ENCODE measurements at regions not wholly inside any gene's neighbourhood (a gene's known extent, or its start where the extent isn't known, plus 50 kb on each side); places are given as distances from the start of the nearest gene placed in this dataset.
"Not testable (repeated sequence)": the region's sequence is repeated elsewhere in the genome, so short reads cannot be mapped to it uniquely, and the experiment has no call there.

GRCh38 chr9:41018948-41019347 lies 109.5 kb downstream of the FOXD4L6 start:
- DNase-seq (ENCODE audit: low read depth) = not testable (repeated sequence)

DNA sequence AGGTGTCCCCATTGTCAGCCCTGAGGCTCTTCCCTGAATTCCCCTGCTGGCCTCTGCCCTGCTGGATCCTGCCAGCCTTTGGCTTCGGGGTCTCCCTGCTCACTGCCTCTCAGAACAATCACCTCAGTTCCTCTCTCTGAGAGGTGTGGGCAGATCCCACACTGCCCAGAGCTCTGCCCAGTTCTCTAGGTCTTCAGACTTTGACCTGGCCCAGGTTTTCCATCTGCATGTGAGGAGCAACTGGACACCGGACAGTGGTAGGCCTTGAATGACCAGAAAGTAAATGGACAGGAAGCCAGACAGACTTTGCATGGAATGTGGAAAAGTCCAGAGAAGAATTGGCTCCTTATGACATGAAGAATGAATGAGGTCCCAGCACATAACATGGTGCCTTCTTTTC lies 111.8 kb downstream of the FOXD4L6 start:
- DNase-seq (ENCODE audit: low read depth) = not testable (repeated sequence)

DNA sequence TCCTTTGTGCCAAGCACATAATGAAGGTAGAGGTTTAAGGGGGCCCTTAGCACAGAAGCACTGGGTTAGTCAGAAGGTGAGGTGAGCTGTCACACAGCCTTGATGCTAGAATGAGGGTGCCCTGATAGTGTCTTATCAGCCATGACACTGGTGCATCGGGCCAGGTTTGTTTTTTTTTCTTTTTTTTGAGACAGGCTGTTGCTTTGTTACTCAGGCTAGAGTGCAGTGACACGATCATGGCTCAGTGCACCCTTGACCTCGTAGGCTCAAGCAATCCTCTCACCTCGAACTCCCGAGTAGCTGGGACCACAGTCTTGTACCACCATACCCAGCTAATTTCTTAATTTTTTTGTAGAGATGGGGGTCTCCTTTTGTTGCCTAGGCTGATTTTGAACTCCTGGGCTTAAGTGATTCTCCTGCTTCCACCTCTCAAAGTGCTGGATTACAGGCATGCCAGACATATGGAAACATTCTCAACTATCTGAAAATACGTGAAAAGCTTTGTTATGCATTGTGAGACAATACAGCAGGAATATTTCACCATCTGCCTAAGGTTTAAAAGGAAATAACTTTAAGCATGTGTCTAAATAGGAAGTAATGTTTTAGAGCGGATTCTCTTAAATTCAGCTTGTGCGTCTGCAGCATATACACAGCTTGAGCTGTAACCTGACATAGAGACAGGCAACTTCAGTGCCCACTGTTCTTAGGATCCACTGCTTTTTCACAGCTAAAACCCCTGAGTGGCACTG lies 128.4 kb downstream of the FOXD4L6 start:
- DNase-seq (ENCODE audit: low read depth) = not testable (repeated sequence)

GRCh38 chr9:40995490-40995889 lies 133.0 kb downstream of the FOXD4L6 start:
- not testable (repeated sequence) for DNase-seq (ENCODE audit: low read depth)

GRCh38 chr9:40993842-40994241 lies 134.6 kb downstream of the FOXD4L6 start:
- not testable (repeated sequence) for DNase-seq (ENCODE audit: low read depth)

GRCh38 chr9:40993375-40993774 lies 135.1 kb downstream of the FOXD4L6 start:
- not testable (repeated sequence) for DNase-seq (ENCODE audit: low read depth)

GRCh38 chr9:40992472-40992821 lies 136.0 kb downstream of the FOXD4L6 start:
- not testable (repeated sequence) for DNase-seq (ENCODE audit: low read depth)

DNA sequence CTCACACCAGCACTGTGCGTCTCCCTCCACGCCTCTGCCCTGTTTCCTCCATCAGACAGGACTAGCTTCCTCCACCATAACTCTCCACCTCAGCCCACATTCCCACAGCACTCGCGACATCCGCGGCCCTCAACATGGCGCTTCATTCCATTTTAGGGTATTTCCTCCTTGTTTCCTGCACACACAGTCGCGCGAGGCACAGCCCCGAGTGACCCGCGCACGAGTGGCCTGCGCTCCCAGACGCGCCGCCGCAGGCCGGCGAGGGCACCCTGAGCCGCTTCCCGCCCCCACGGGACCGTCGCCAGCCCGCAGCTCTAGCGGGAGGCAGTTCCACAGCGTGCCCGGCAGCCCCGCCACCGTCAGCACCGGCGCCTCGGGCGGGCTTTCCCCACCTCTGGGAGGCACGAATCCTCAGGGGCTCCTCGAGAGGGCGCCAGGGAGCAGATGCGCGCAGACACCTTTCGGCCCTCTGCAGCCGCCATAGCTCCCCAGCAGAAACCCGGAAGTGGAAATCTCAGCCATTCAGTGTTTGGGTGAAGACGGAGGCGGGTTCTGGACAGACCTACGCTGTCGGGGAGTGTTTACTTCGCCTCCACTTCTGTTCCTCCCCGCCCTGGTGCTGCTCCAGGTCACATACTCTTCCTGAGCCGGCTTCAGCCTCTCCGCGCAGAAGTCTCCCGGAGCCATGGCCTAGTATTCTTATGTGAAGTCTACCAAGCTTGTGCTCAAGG lies 136.6 kb downstream of the FOXD4L6 start:
- DNase-seq (ENCODE audit: low read depth) = peak; percentile 99

DNA sequence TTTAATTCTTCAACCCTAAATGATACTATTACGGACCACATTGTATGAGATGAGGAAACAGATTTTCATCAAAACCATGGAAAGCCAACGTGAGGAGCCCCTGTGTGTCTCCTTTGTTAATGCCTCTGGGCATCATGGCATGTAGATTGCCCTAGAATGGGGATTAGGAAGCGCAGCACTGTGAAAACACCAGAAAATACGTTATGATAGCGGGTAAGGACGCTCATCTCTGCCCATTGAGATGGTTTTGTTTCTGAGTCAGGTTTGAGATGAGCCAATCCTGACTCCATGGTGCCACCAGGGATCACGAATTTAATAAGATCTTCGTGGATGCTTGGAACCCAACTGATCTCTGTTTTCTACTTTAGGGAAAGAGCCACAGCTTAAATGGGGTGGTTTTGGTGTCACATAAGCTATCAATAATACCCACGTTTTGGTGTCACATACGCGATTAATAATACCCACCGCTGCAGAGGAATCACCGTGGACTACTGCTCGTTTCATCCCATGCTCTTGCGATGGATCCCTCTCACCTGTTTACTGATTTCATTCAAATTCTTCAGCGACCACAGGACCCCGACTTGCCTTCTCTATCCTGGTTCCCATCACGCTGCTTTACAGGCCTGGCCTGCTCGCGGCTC lies 137.3 kb downstream of the FOXD4L6 start:
- DNase-seq (ENCODE audit: low read depth) = not testable (repeated sequence)

GRCh38 chr9:40986332-40986731 lies 142.1 kb downstream of the FOXD4L6 start:
- DNase-seq (ENCODE audit: low read depth) = not testable (repeated sequence)

GRCh38 chr9:40975351-40975750 lies 153.1 kb downstream of the FOXD4L6 start:
- DNase-seq (ENCODE audit: low read depth) = not testable (repeated sequence)

- not testable (repeated sequence) for DNase-seq (ENCODE audit: low read depth)
These were observed 153.6 kb downstream of the FOXD4L6 start for GRCh38 chr9:40974912-40975311.

DNA sequence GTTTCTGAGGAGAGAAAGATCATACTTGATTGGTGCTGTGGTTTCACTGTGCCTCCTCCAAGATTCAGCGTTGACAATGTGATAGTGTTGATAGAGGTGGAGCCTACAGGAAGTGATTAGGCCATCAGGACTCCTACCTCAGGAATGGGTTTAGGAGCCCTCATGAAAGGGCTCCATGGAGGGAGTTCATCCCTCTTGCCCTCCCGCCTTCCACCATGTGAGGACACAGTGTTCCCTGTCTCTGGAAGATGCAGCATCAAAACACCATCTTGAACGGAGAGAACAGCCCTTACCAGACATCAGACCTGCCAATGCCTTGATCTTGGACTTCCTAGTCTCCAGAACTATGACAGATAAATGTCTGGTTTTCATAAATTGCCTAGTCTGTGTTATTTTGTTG lies 156.7 kb downstream of the FOXD4L6 start:
- not testable (repeated sequence) for DNase-seq (ENCODE audit: low read depth)

DNA sequence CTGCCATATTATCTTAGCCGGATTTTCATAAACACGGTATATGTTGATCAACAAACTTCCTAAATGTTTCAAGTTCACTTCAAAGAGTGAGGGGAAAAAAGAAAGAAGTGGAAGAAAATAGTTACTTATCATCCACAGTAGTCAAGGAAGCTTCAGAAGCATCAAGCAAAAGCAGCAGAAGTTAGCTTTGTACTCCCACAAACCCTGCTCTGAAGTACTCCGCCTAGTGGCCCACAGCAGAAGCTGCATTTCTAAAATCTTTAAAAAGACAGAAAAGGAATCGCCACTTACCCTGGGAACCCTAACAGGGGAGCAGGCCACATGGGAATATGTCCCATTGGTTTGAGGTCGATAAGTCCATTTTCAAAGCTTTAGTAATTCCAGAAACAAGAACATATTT lies 158.1 kb downstream of the FOXD4L6 start:
- DNase-seq (ENCODE audit: low read depth) = not testable (repeated sequence)

- not testable (repeated sequence) for DNase-seq (ENCODE audit: low read depth)
These were observed 166.0 kb downstream of the FOXD4L6 start for GRCh38 chr9:40962461-40962860.

- DNase-seq (ENCODE audit: low read depth) = not testable (repeated sequence)
These were observed 176.5 kb downstream of the FOXD4L6 start for GRCh38 chr9:40951876-40952494.

DNA sequence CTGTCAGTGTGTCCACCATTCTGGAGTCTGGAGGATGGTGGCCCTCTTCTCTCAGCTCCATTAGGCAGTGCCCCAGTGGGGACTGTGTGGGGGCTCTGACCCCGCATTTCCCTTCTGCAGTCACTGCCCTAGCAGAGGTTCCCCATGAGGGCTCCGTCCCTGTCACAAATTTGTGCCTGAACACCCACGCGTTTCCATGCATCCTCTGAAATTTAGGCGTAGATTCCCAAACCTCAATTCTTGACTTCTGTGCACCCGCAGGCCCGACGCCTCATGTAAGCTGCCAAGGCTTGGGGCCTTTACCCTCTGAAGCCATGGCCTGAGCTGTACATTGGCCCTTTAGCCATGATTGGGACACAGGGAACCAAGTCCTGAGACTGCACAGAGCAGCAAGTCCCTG lies 182.3 kb downstream of the FOXD4L6 start:
- not testable (repeated sequence) for DNase-seq (ENCODE audit: low read depth)

- not testable (repeated sequence) for DNase-seq (ENCODE audit: low read depth)
These were observed 185.8 kb downstream of the FOXD4L6 start for GRCh38 chr9:40942730-40943129.

DNA sequence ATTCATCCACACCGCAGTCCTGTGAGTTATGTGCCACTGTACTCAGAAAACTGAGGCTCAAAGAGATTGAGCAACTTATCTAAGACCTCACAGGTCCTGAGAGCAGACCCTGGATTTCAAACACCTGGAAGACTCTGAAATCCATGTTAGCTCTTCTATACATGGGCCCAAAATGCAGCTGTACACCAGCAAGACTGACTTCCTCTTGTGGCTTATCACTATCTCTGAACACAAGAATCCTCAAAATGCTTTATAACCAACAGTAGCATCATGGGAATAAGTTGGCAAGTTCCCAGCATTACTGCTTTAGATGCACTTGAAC lies 188.6 kb downstream of the FOXD4L6 start:
- DNase-seq (ENCODE audit: low read depth) = not testable (repeated sequence)

DNA sequence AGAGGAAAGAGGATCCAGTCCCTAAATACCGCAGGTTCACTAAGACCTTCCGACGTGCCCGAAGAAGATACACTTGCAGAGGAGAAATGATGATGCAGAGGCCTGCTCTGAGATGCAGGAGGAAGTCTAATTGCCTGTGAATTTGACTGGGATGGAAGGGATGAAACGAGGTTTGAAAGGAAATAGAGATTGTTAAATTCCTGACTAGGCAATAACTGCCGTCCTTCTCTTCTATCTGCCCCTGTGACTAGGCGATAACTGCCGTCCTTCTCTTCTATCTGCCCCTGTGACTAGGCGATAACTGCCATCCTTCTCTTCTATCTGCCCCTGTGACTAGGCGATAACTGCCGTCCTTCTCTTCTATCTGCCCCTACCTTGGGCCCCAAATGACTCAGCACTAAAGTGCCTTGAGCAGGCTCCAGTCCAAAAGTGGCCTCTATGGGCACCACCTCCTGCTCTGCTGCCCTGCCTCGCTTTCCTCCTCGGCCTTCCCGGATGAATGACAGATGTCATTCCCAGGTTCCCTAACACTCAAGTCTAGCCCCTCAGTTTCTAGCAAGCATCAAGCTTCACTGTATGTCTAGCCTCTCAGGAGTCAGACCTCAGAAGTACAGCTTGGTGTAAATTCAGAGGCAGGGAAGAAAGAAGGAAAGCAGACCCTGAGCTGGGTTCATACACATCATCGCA lies 189.1 kb downstream of the FOXD4L6 start:
- not testable (repeated sequence) for DNase-seq (ENCODE audit: low read depth)

GRCh38 chr9:40935336-40935735 lies 193.1 kb downstream of the FOXD4L6 start:
- no peak for DNase-seq (ENCODE audit: low read depth)

GRCh38 chr9:40934480-40934879 lies 194.0 kb downstream of the FOXD4L6 start:
- DNase-seq (ENCODE audit: low read depth) = not testable (repeated sequence)
